K562 (cell line): ENCODE measurements at regions not wholly inside any gene's neighbourhood (a gene's known extent, or its start where the extent isn't known, plus 50 kb on each side); places are given as distances from the start of the nearest gene placed in this dataset.

Experiments used
- ATAC-seq: fragments of 200-7000 bp; cut with Tn5 transposase; 3 replicates; pipeline ENCODE4 v1.9.1; 2020; ENCODE audit warnings: moderate library complexity
- BruUV-seq: library from RNA; stranded (reverse); fragments of 400-500 nt; replicated peaks from 2 replicates; lab custom pipeline; 2021; lab: Mats Ljungman, UMichigan
- CTCF ChIA-PET: fragments of 300-600 bp; formaldehyde crosslinking; extraction: SDS; loops from one replicate; lab custom pipeline; 2021; ENCODE audit warnings: low intra/inter-chr PET ratio; lab: Yijun Ruan, JAX
- POLR2A ChIA-PET: fragments of 300-600, 350-650 bp; sonication (Branson Sonifier 250); formaldehyde crosslinking; extraction: SDS; loops from one replicate; lab custom pipeline; 2021; ENCODE audit warnings: antibody characterized with exemption, inconsistent platforms; lab: Yijun Ruan, JAX
- DNase-seq, 4 experiments: peaks; one replicate each; pipeline versions ENCODE4 v3.0.0 to v3.0.0-alpha.2; 2011 to 2018; ENCODE audit warnings: low spot score in 3 of 4, mixed read lengths in 3 of 4; ENCODE audit errors: extremely low read depth in 1 of 4
- FAIRE-seq: peaks from 2 replicates; lab custom pipeline; 2011; peaks lifted over from hg19 to GRCh38; lab: Jason Lieb, UNC
- H2AFZ ChIP-seq: 2 replicates; pipeline ENCODE4 v1.6.0; 2011; ENCODE audit warnings: low read depth, low read length, control low read depth, inconsistent platforms
- H3K27ac ChIP-seq: fragments of 200-600 bp; 3 replicates; pipeline ENCODE4 v1.8.0; 2011; ENCODE audit warnings: low read depth, mild to moderate bottlenecking, control low read depth, inconsistent platforms, low read length, moderate library complexity, mixed read lengths; ENCODE audit errors: extremely low read depth
- H3K27me3 ChIP-seq, 2 experiments: fragments of 300-600 bp in 1 of 2; 2 replicates in 1 of 2; 3 replicates in 1 of 2; pipeline versions ENCODE4 v1.6.0 to v1.8.0; 2011; ENCODE audit warnings: inconsistent platforms in 2 of 2, low read length in 2 of 2, mild to moderate bottlenecking in 1 of 2, mixed read lengths in 1 of 2, moderate library complexity in 1 of 2; ENCODE audit not compliant: control insufficient read depth in 2 of 2, insufficient read depth in 2 of 2
- H3K36me3 ChIP-seq: fragments of 300-600 bp; 3 replicates; pipeline ENCODE4 v1.8.0; 2011; ENCODE audit warnings: mild to moderate bottlenecking, low read length, inconsistent platforms; ENCODE audit not compliant: control insufficient read depth, insufficient read depth
- H3K4me1 ChIP-seq, 2 experiments: fragments of 200-600 bp in 1 of 2; replicated peaks in 1 of 2; 2 replicates in 1 of 2; 3 replicates in 1 of 2; pipeline versions ENCODE4 v1.5.1 to v1.8.0; 2011; ENCODE audit warnings: inconsistent platforms in 2 of 2, low read length in 2 of 2, mild to moderate bottlenecking in 1 of 2, mixed read lengths in 1 of 2, moderate library complexity in 1 of 2; ENCODE audit not compliant: control insufficient read depth in 2 of 2, insufficient read depth in 2 of 2
- H3K4me2 ChIP-seq: 2 replicates; pipeline ENCODE4 v1.6.1; 2011; ENCODE audit warnings: low read length, control low read depth, inconsistent platforms, mixed read lengths; ENCODE audit not compliant: insufficient read depth
- H3K4me3 ChIP-seq: fragments of 200-600 bp; sonication (generic), shearing (Covaris generic); 2 replicates; pipeline ENCODE4 v1.5.1; 2016; ENCODE audit warnings: control low read depth, inconsistent platforms
- H3K79me2 ChIP-seq: fragments of 200-600 bp; 3 replicates; pipeline ENCODE4 v1.8.0; 2011; ENCODE audit warnings: low read length, inconsistent platforms; ENCODE audit not compliant: control insufficient read depth, insufficient read depth
- H3K9ac ChIP-seq, 2 experiments: 2 replicates each; pipeline versions ENCODE4 v1.6.0 to v1.6.1; 2011; ENCODE audit warnings: low read depth in 2 of 2, low read length in 2 of 2, control low read depth in 1 of 2, inconsistent platforms in 1 of 2, mild to moderate bottlenecking in 1 of 2, mixed read lengths in 1 of 2; ENCODE audit not compliant: insufficient read depth in 1 of 2
- H3K9me1 ChIP-seq: one replicate; pipeline ENCODE4 v1.6.0; 2011; ENCODE audit warnings: inconsistent platforms, mild to moderate bottlenecking, low read length, moderate library complexity; ENCODE audit not compliant: control insufficient read depth, insufficient read depth
- H3K9me3 ChIP-seq: replicated peaks from 2 replicates; pipeline ENCODE4 v1.5.1; 2011; ENCODE audit warnings: low read depth, low read length, inconsistent platforms; ENCODE audit not compliant: control insufficient read depth, insufficient read depth
- H4K20me1 ChIP-seq: replicated peaks from 2 replicates; pipeline ENCODE4 v1.6.1; 2011; ENCODE audit warnings: low read length, inconsistent platforms, mixed read lengths; ENCODE audit not compliant: control insufficient read depth, insufficient read depth
- FOXA3 ChIP-seq, 2 experiments: fragments of 450-650 bp in 1 of 2; sonication (generic) in 1 of 2; formaldehyde crosslinking; IDR thresholded peaks in 1 of 2; conservative IDR thresholded peaks in 1 of 2; 2 replicates each; pipeline versions ENCODE4 v1.4.0 to v1.8.0; 2020 to 2022; ENCODE audit warnings: mild to moderate bottlenecking in 2 of 2, missing genetic modification reagents in 1 of 2
- GATA2 ChIP-seq: sonication (generic); formaldehyde crosslinking; IDR thresholded peaks from 2 replicates; pipeline ENCODE4 v1.4.0; 2020; ENCODE audit warnings: mild to moderate bottlenecking, missing genetic modification reagents
- NONO ChIP-seq, 2 experiments: fragments of 200-400 bp in 1 of 2; fragments of 450-650 bp in 1 of 2; formaldehyde crosslinking in 1 of 2; IDR thresholded peaks; 2 replicates each; pipeline ENCODE4 v1.6.1; 2017; ENCODE audit warnings: low read depth in 2 of 2, mild to moderate bottlenecking in 2 of 2, moderate library complexity in 2 of 2, low read length in 1 of 2
- PHF8 ChIP-seq: fragments of 200-600 bp; sonication (generic); IDR thresholded peaks from 2 replicates; pipeline ENCODE4 v1.6.1; 2012; ENCODE audit warnings: mixed run types, mild to moderate bottlenecking, inconsistent platforms, low read length, moderate library complexity, borderline replicate concordance
- RBM34 ChIP-seq: fragments of 200-400 bp; formaldehyde crosslinking; IDR thresholded peaks from 2 replicates; pipeline ENCODE4 v1.6.1; 2018; ENCODE audit warnings: low read length, borderline replicate concordance; ENCODE audit not compliant: insufficient read depth
- ZNF586 ChIP-seq: fragments of 450-650 bp; formaldehyde crosslinking; conservative IDR thresholded peaks from 2 replicates; pipeline ENCODE4 v1.4.0; 2020; ENCODE audit warnings: mild to moderate bottlenecking, moderate library complexity
- WGBS: fragments of 100-300 bp; shearing (Covaris generic); methylation state at CpG from one replicate; pipeline ENCODE4 v1.1.6; 2016; ENCODE audit warnings: low coverage, mixed read lengths; ENCODE audit not compliant: insufficient coverage; ENCODE audit errors: missing lambda C conversion rate; 5-methylcytosine and 5-hydroxymethylcytosine counted together
- in situ Hi-C: fragments of 300-500 bp; cut with MboI; formaldehyde crosslinking; loops from 4 replicates; pipeline ENCODE4 v1.15.0; 2018; ENCODE audit warnings: inconsistent platforms, mixed read lengths
- intact Hi-C: fragments of 100-400 bp; cut with micrococcal nuclease; formaldehyde crosslinking; loops from 2 replicates; pipeline ENCODE4 v1.14.2; 2022

DNA sequence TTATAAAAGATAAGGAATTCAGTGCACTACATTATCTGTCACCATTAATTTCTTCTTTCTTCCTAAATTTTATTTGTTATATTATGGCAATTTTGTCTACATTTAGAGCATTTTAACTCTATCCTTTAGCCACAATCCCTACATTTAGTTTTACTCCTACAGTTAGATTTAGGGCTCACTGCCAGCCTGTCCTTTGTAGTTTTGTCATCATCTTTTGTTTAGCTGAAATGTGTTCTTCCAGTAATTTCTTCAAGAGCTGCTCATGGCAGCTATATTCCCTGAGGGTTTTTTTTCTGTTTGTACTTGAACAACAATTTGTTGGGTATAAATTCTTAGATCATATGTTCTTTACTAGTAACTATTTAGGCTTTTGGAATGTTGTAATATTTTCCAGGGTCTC, 72.7 kb upstream of the B3GAT2 start:
- Histone ChIP-seq H3K9me3 (no peaks in the 10 kb centered on the region), H3K4me3 (no peak overlapping the region), H4K20me1 (no peaks in the 10 kb centered on the region), H3K4me2 (no peak overlapping the region), H2AFZ (no peak overlapping the region), H3K9me1 (no peaks in the 10 kb centered on the region), H3K27me3 (no peaks in the 10 kb centered on the region), H3K36me3 (no peaks in the 10 kb centered on the region), H3K9ac (no peak overlapping the region), H3K4me1 (no peaks in the 10 kb centered on the region), H3K27ac (no peak overlapping the region), H3K79me2 (no peaks in the 10 kb centered on the region)
- ATAC-seq (no peak), DNase-seq (no peak), FAIRE-seq (no peak)
- TF ChIP-seq RBM34 = no peak
- TF ChIP-seq GATA2 (CRISPR knock-in tag) = no peak
- no peak for TF ChIP-seq NONO (IDR thresholded peaks at IDR 0.05; ENCODE audit: low read depth in 2 of 2, low read length in 1 of 2)
- TF ChIP-seq PHF8 = no peak
- CTCF ChIA-PET = no interaction called here
- BruUV-seq = no TSS peak
- POLR2A ChIA-PET = interaction anchor here (1.0 kb wide), 1 partner anchor 324 kb away, joined by 3 read pairs; no protein-coding TSS in a partner anchor
- intact Hi-C loops = no loop called here
- in situ Hi-C loops = no loop called here

DNA sequence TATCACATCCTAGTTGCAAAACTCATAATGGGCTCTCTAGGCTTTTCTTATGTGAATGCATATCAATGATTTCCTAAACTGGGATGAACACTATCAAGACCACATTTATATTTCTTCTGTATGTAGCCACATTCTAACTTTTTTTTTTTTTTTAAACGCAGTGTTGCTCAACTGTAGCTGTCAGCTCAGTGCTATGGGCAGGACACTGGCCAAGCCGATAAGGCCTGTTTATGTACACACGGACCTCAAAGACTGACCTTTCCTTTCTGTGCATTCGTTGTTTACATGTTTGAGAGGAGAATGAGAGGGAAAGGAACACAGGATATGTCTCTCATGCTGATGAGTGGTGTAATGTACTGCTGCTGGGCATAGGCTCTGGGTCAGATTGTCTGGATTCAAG, 75.1 kb upstream of the B3GAT2 start:
- TF ChIP-seq ZNF586 (CRISPR knock-in tag) (no peak), FOXA3 (CRISPR knock-in tag; conservative IDR thresholded peaks at IDR 0.05 in 1 of 2, IDR thresholded peaks at IDR 0.05 in 1 of 2) (0 out of 4 replicates have a peak, but pooled peaks of 1 of the 2 experiments have one; percentile 12)
- no peak for DNase-seq
- H3K79me2 ChIP-seq = no peaks in the 10 kb centered on the region
- H2AFZ ChIP-seq = no peak overlapping the region
- intact Hi-C loops = no loop called here
- H4K20me1 ChIP-seq = no peaks in the 10 kb centered on the region
- H3K9me1 ChIP-seq = no peaks in the 10 kb centered on the region
- no peak overlapping the region for H3K4me2 ChIP-seq
- H3K9ac ChIP-seq = no peak overlapping the region
- POLR2A ChIA-PET = no interaction called here
- BruUV-seq = no TSS peak
- H3K9me3 ChIP-seq = no peaks in the 10 kb centered on the region
- no peak for ATAC-seq
- 0% methylated on average over 4 of the region's 4 CpGs for WGBS
- no peak overlapping the region for H3K4me3 ChIP-seq
- no peaks in the 10 kb centered on the region for H3K4me1 ChIP-seq
- H3K27ac ChIP-seq = no peak overlapping the region
- no peak for FAIRE-seq
- no peaks in the 10 kb centered on the region for H3K36me3 ChIP-seq
- H3K27me3 ChIP-seq = no peaks in the 10 kb centered on the region
- CTCF ChIA-PET = no interaction called here
- in situ Hi-C loops = no loop called here
